BE2C (cell line): ENCODE measurements at regions not wholly inside any gene's neighbourhood (a gene's known extent, or its start where the extent isn't known, plus 50 kb on each side); places are given as distances from the start of the nearest gene placed in this dataset.

Source experiments
- DNase-seq: peaks from one replicate; pipeline ENCODE4 v3.0.0-alpha.2; 2020
- H3K27me3 ChIP-seq: fragments of 250-450 bp; sonication (Bioruptor Pico); 2 replicates; pipeline ENCODE4 v1.5.1; 2020; ENCODE audit warnings: mild to moderate bottlenecking
- H3K36me3 ChIP-seq: fragments of 250-450 bp; sonication (Bioruptor Pico); 2 replicates; pipeline ENCODE4 v1.5.1; 2020; ENCODE audit warnings: mild to moderate bottlenecking
- H3K4me1 ChIP-seq: fragments of 250-450 bp; sonication (Bioruptor Pico); 2 replicates; pipeline ENCODE4 v1.5.1; 2020
- H3K4me3 ChIP-seq: 2 replicates; pipeline ENCODE4 v1.5.1; 2011; ENCODE audit warnings: low read depth, low read length
- H3K9me3 ChIP-seq: fragments of 250-450 bp; sonication (Bioruptor Pico); 2 replicates; pipeline ENCODE4 v1.5.1; 2020
- CTCF ChIP-seq: IDR thresholded peaks from 2 replicates; pipeline ENCODE4 v1.5.1; 2012; ENCODE audit warnings: mild to moderate bottlenecking, low read depth, low read length

GRCh38 chr9:103281126-103281525 is 286.0 kb downstream of the CYLC2 start:
- H3K4me1 ChIP-seq: no peaks in the 10 kb centered on the region
- no peaks in the 10 kb centered on the region for H3K9me3 ChIP-seq
- H3K36me3 ChIP-seq: no peaks in the 10 kb centered on the region
- no peak overlapping the region for H3K4me3 ChIP-seq
- no peak for TF ChIP-seq CTCF
- no peaks in the 10 kb centered on the region for H3K27me3 ChIP-seq
- no peak for DNase-seq

- peak; percentile 6 for DNase-seq
- no peaks in the 10 kb centered on the region for H3K27me3 ChIP-seq
- H3K4me3 ChIP-seq: no peak overlapping the region
- H3K36me3 ChIP-seq: no peaks in the 10 kb centered on the region
- H3K9me3 ChIP-seq: no peaks in the 10 kb centered on the region
- H3K4me1 ChIP-seq: no peaks in the 10 kb centered on the region
- TF ChIP-seq CTCF: no peak
Observed at GRCh38 chr9:103287361-103287760, 292.2 kb downstream of the CYLC2 start.

GRCh38 chr9:103296189-103296588 is 301.1 kb downstream of the CYLC2 start:
- Histone ChIP-seq H3K4me3 (no peak overlapping the region), H3K27me3 (no peaks in the 10 kb centered on the region), H3K4me1 (no peaks in the 10 kb centered on the region), H3K9me3 (no peaks in the 10 kb centered on the region), H3K36me3 (no peaks in the 10 kb centered on the region)
- DNase-seq: no peak
- no peak for TF ChIP-seq CTCF

GRCh38 chr9:103301051-103301450 is 305.9 kb downstream of the CYLC2 start:
- Histone ChIP-seq H3K4me1 (no peaks in the 10 kb centered on the region), H3K4me3 (no peak overlapping the region), H3K27me3 (no peaks in the 10 kb centered on the region), H3K36me3 (no peaks in the 10 kb centered on the region), H3K9me3 (no peaks in the 10 kb centered on the region)
- no peak for DNase-seq
- TF ChIP-seq CTCF: no peak

- no peak overlapping the region for H3K4me3 ChIP-seq
- no peak for DNase-seq
- TF ChIP-seq CTCF: no peak
- H3K9me3 ChIP-seq: no peaks in the 10 kb centered on the region
- H3K27me3 ChIP-seq: no peaks in the 10 kb centered on the region
- no peaks in the 10 kb centered on the region for H3K36me3 ChIP-seq
- H3K4me1 ChIP-seq: no peaks in the 10 kb centered on the region
Observed at GRCh38 chr9:103304797-103305196, 309.7 kb downstream of the CYLC2 start.

- H3K4me1 ChIP-seq: peaks cover 2% of the 10 kb centered on the region; the same call in 1 of the 2 replicates
- no peaks in the 10 kb centered on the region for H3K36me3 ChIP-seq
- no peaks in the 10 kb centered on the region for H3K27me3 ChIP-seq
- no peak overlapping the region for H3K4me3 ChIP-seq
- no peaks in the 10 kb centered on the region for H3K9me3 ChIP-seq
- no peak for DNase-seq
- TF ChIP-seq CTCF: peak; percentile 48
Observed at GRCh38 chr9:103319979-103320378, 324.8 kb downstream of the CYLC2 start.
